NCI-H748 (cell line): ENCODE measurements at regions not wholly inside any gene's neighbourhood (a gene's known extent, or its start where the extent isn't known, plus 50 kb on each side); places are given as distances from the start of the nearest gene placed in this dataset.
A peak's percentile ranks its signal among the peaks of the same experiment; 100 is the strongest.
"Not testable (repeated sequence)": the region's sequence is repeated elsewhere in the genome, so short reads cannot be mapped to it uniquely, and the experiment has no call there.

ENCODE experiments used
- DNase-seq: peaks from one replicate; lab custom pipeline; 2025; ENCODE audit not compliant: unreplicated experiment; lab: John Stamatoyannopoulos, UW

- DNase-seq, result no peak
These were observed 145.8 kb upstream of the TMPRSS15 start for GRCh38 chr21:18549214-18549905.

- DNase-seq, result no peak
These were observed 146.8 kb upstream of the TMPRSS15 start for GRCh38 chr21:18550361-18550760.

GRCh38 chr21:18553786-18554185 is 150.2 kb upstream of the TMPRSS15 start:
- DNase-seq, result no peak

- DNase-seq, result not testable (repeated sequence)
These were observed 164.2 kb upstream of the TMPRSS15 start for GRCh38 chr21:18567770-18568169.

- DNase-seq, result no peak
These were observed 184.5 kb upstream of the TMPRSS15 start for GRCh38 chr21:18588001-18588662.

- DNase-seq, result no peak
These were observed 197.6 kb upstream of the TMPRSS15 start for GRCh38 chr21:18601146-18601545.

- peak; percentile 39 for DNase-seq
These were observed 199.1 kb upstream of the TMPRSS15 start for GRCh38 chr21:18602711-18603110.

GRCh38 chr21:18603261-18603660 is 199.7 kb upstream of the TMPRSS15 start:
- DNase-seq, result peak; percentile 96

GRCh38 chr21:18603980-18604379 is 200.4 kb upstream of the TMPRSS15 start:
- DNase-seq, result peak; percentile 71

- DNase-seq, result peak; percentile 96
These were observed 204.6 kb upstream of the TMPRSS15 start for GRCh38 chr21:18608226-18608625.

- no peak for DNase-seq
These were observed 210.7 kb upstream of the TMPRSS15 start for GRCh38 chr21:18614303-18614702.

GRCh38 chr21:18617291-18617690 is 213.7 kb upstream of the TMPRSS15 start:
- no peak for DNase-seq

GRCh38 chr21:18620436-18620835 is 216.9 kb upstream of the TMPRSS15 start:
- DNase-seq, result no peak

- no peak for DNase-seq
These were observed 218.8 kb upstream of the TMPRSS15 start for GRCh38 chr21:18622383-18622782.

- DNase-seq, result no peak
These were observed 226.9 kb upstream of the TMPRSS15 start for GRCh38 chr21:18630446-18630845.

- no peak for DNase-seq
These were observed 233.3 kb upstream of the TMPRSS15 start for GRCh38 chr21:18636897-18637296.

GRCh38 chr21:18646116-18646515 is 242.5 kb upstream of the TMPRSS15 start:
- DNase-seq, result peak; percentile 36

GRCh38 chr21:18655931-18656330 is 252.3 kb upstream of the TMPRSS15 start:
- no peak for DNase-seq

GRCh38 chr21:18661842-18662241 is 258.3 kb upstream of the TMPRSS15 start:
- no peak for DNase-seq

- no peak for DNase-seq
These were observed 260.1 kb upstream of the TMPRSS15 start for GRCh38 chr21:18663663-18664062.

- DNase-seq, result no peak
These were observed 263.1 kb upstream of the TMPRSS15 start for GRCh38 chr21:18666725-18667124.

GRCh38 chr21:18673789-18674188 is 270.2 kb upstream of the TMPRSS15 start:
- no peak for DNase-seq

GRCh38 chr21:18677632-18678031 is 274.0 kb upstream of the TMPRSS15 start:
- peak; percentile 77 for DNase-seq
